ENCODE measurements at regions not wholly inside any gene's neighbourhood (a gene's known extent, or its start where the extent isn't known, plus 50 kb on each side); places are given as distances from the start of the nearest gene placed in this dataset.

GRCh38 chr12:23211384-23212320, 586.7 kb downstream of the ETNK1 start:
- no peak for TF ChIP-seq POLR2A (IDR thresholded peaks at IDR 0.05)
- TF ChIP-seq CTCF (IDR thresholded peaks at IDR 0.05) = no peak

Measured in testis (tissue), 2 donors.